Transverse colon (tissue), 4 donors: ENCODE measurements at regions not wholly inside any gene's neighbourhood (a gene's known extent, or its start where the extent isn't known, plus 50 kb on each side); places are given as distances from the start of the nearest gene placed in this dataset.

Experiments used
- DNase-seq: peaks from one replicate; pipeline ENCODE4 v3.0.0-alpha.2; 2019
- H3K27ac ChIP-seq, 4 donors: fragments of 200-600 bp; sonication (generic); 2 replicates each; pipeline ENCODE4 v1.5.1; 2016 to 2018; ENCODE audit warnings: inconsistent platforms in 4 of 4
- H3K27me3 ChIP-seq: fragments of 200-600 bp; sonication (generic); 2 replicates; pipeline ENCODE4 v1.5.1; 2017; ENCODE audit warnings: inconsistent platforms
- H3K36me3 ChIP-seq, 4 donors: fragments of 200-600 bp; sonication (generic); 2 replicates each; pipeline ENCODE4 v1.5.1; 2017 to 2019; ENCODE audit warnings: inconsistent platforms in 4 of 4
- H3K4me1 ChIP-seq, 4 donors: fragments of 200-600 bp; sonication (generic); 2 replicates each; pipeline ENCODE4 v1.5.1; 2017 to 2020; ENCODE audit warnings: inconsistent platforms in 4 of 4
- H3K4me3 ChIP-seq, 4 donors: fragments of 200-600 bp; sonication (generic); 1 replicate in 1 of 4; 2 replicates in 3 of 4; pipeline versions ENCODE4 v1.5.1 to v1.6.1; 2017 to 2019; ENCODE audit warnings: inconsistent platforms in 4 of 4
- H3K9me3 ChIP-seq, 2 donors: fragments of 200-600 bp; sonication (generic); 2 replicates each; pipeline ENCODE4 v1.5.1; 2017 to 2019; ENCODE audit warnings: inconsistent platforms in 2 of 2
- CTCF ChIP-seq, 5 experiments: fragments of 200-600 bp in 3 of 5; fragments of 450-650 bp in 2 of 5; sonication (generic) in 3 of 5; IDR thresholded peaks; 1 replicate in 2 of 5; 2 replicates in 3 of 5; pipeline ENCODE4 v1.5.1; 2016 to 2017; ENCODE audit warnings: antibody characterized with exemption in 5 of 5, inconsistent platforms in 3 of 5, mild to moderate bottlenecking in 2 of 5, moderate library complexity in 1 of 5
- EP300 ChIP-seq: sonication (generic); formaldehyde crosslinking; IDR thresholded peaks from one replicate; pipeline ENCODE4 v1.6.1; 2017; ENCODE audit warnings: antibody characterized with exemption, low read depth
- POLR2A ChIP-seq: fragments of 450-650 bp; IDR thresholded peaks from one replicate; pipeline ENCODE4 v1.6.1; 2016; ENCODE audit warnings: antibody characterized with exemption, mild to moderate bottlenecking, moderate library complexity
- POLR2AphosphoS5 ChIP-seq, 3 donors: sonication (generic); formaldehyde crosslinking; IDR thresholded peaks; one replicate each; pipeline ENCODE4 v1.6.1; 2016; ENCODE audit warnings: antibody characterized with exemption in 3 of 3
- WGBS, 2 donors: methylation state at CpG; one replicate each; pipeline ENCODE4 v1.1.5; 2018; ENCODE audit warnings: low coverage in 1 of 2; 5-methylcytosine and 5-hydroxymethylcytosine counted together
- in situ Hi-C, 4 donors: fragments of 200-750 bp; cut with MboI; loops; one replicate each; pipeline versions ENCODE4 v1.15.0 to v1.15.1; 2017; ENCODE audit warnings: low sequenced_read_pairs in 3 of 4, low pct_ligation_motif_present in 1 of 4, low pct_unique_long_range_greater_than_20kb in 1 of 4
- intact Hi-C: fragments of 100-400 bp; cut with DNase I; formaldehyde crosslinking; loops from one replicate; pipeline ENCODE4 v1.15.1; 2023; ENCODE audit warnings: low total_unique reads

- H3K4me1 ChIP-seq: no peaks in the 10 kb centered on the region
- WGBS, 2 donors: 76 to 78% methylated on average over 3 of the region's 3 CpGs
- intact Hi-C loops (no loop called here), in situ Hi-C loops (no loop called here)
- H3K27ac ChIP-seq: no peak overlapping the region
- H3K9me3 ChIP-seq: peaks cover 3 to 16% of the 10 kb centered on the region in 2 donors
- TF ChIP-seq POLR2AphosphoS5 (IDR thresholded peaks at IDR 0.05) (no peak), CTCF (IDR thresholded peaks at IDR 0.05) (no peak), POLR2A (no peak), EP300 (no peak)
- no peak for DNase-seq
- no peaks in the 10 kb centered on the region for H3K36me3 ChIP-seq
- no peak overlapping the region for H3K4me3 ChIP-seq
- H3K27me3 ChIP-seq: no peaks in the 10 kb centered on the region
These were observed 104.3 kb downstream of the CCNA1 start for GRCh38 chr13:36536546-36536945.

GRCh38 chr13:36543671-36544070 lies 111.4 kb downstream of the CCNA1 start:
- H3K9me3 ChIP-seq: peaks cover 3 to 10% of the 10 kb centered on the region in 2 donors
- in situ Hi-C loops (no loop called here), intact Hi-C loops (no loop called here)
- H3K36me3 ChIP-seq: no peaks in the 10 kb centered on the region
- WGBS, 2 donors: 31 to 62% methylated on average over 4 of the region's 4 CpGs
- no peak overlapping the region for H3K4me3 ChIP-seq
- no peak overlapping the region for H3K27ac ChIP-seq
- no peak for DNase-seq
- H3K4me1 ChIP-seq: no peaks in the 10 kb centered on the region
- TF ChIP-seq POLR2AphosphoS5 (IDR thresholded peaks at IDR 0.05): no peak
- no peak for TF ChIP-seq EP300
- no peak for TF ChIP-seq POLR2A
- no peak for TF ChIP-seq CTCF (IDR thresholded peaks at IDR 0.05)
- H3K27me3 ChIP-seq: peaks cover 3% of the 10 kb centered on the region

GRCh38 chr13:36548129-36548528 lies 115.8 kb downstream of the CCNA1 start:
- DNase-seq: no peak
- peaks cover 3% of the 10 kb centered on the region for H3K27me3 ChIP-seq
- in situ Hi-C loops (no loop called here), intact Hi-C loops (no loop called here)
- H3K4me3 ChIP-seq: no peak overlapping the region
- 76 to 86% methylated on average over 1 to 9 of the region's 9 CpGs for WGBS, 2 donors
- no peak overlapping the region for H3K27ac ChIP-seq
- H3K36me3 ChIP-seq: no peaks in the 10 kb centered on the region
- no peak for TF ChIP-seq CTCF (IDR thresholded peaks at IDR 0.05)
- TF ChIP-seq EP300: no peak
- no peak for TF ChIP-seq POLR2A
- TF ChIP-seq POLR2AphosphoS5 (IDR thresholded peaks at IDR 0.05): no peak
- no peaks in the 10 kb centered on the region for H3K9me3 ChIP-seq
- H3K4me1 ChIP-seq: no peaks in the 10 kb centered on the region

- no peak for DNase-seq
- H3K27ac ChIP-seq: no peak overlapping the region
- 78 to 100% methylated on average over 1 to 2 of the region's 2 CpGs for WGBS, 2 donors
- intact Hi-C loops: no loop called here
- H3K4me3 ChIP-seq: no peak overlapping the region
- H3K4me1 ChIP-seq: no peaks in the 10 kb centered on the region
- H3K9me3 ChIP-seq: no peaks in the 10 kb centered on the region
- TF ChIP-seq POLR2A: no peak
- TF ChIP-seq CTCF (IDR thresholded peaks at IDR 0.05): no peak
- no peak for TF ChIP-seq EP300
- no peak for TF ChIP-seq POLR2AphosphoS5 (IDR thresholded peaks at IDR 0.05)
- H3K36me3 ChIP-seq: no peaks in the 10 kb centered on the region
- H3K27me3 ChIP-seq: peaks cover 3% of the 10 kb centered on the region
- in situ Hi-C loops: no loop called here
These were observed 116.9 kb downstream of the CCNA1 start for GRCh38 chr13:36549126-36549702.
